Spinal cord (tissue), 9 donors: ENCODE measurements at regions not wholly inside any gene's neighbourhood (a gene's known extent, or its start where the extent isn't known, plus 50 kb on each side); places are given as distances from the start of the nearest gene placed in this dataset.

Experiments
- DNase-seq, 6 donors: peaks; one replicate each; pipeline versions ENCODE4 v3.0.0 to v3.0.0-alpha.2; 2013 to 2015; ENCODE audit warnings: low spot score in 6 of 6, low read depth in 4 of 6
- H3K27ac ChIP-seq: one replicate; pipeline ENCODE4 v1.5.1; 2013; ENCODE audit warnings: low read depth, low read length, control low read depth
- H3K27me3 ChIP-seq: one replicate; pipeline ENCODE4 v1.6.1; 2013; ENCODE audit warnings: low read length; ENCODE audit not compliant: control insufficient read depth, insufficient read depth
- H3K36me3 ChIP-seq: one replicate; pipeline ENCODE4 v1.6.1; 2013; ENCODE audit warnings: low read length; ENCODE audit not compliant: control insufficient read depth, insufficient read depth
- H3K4me1 ChIP-seq: one replicate; pipeline ENCODE4 v1.6.1; 2013; ENCODE audit warnings: low read length; ENCODE audit not compliant: control insufficient read depth, insufficient read depth
- H3K4me3 ChIP-seq: one replicate; pipeline ENCODE4 v1.5.1; 2013; ENCODE audit warnings: low read depth, low read length, control low read depth
- H3K9me3 ChIP-seq: one replicate; pipeline ENCODE4 v1.6.1; 2013; ENCODE audit warnings: low read length; ENCODE audit not compliant: control insufficient read depth, insufficient read depth
- WGBS: methylation state at CpG from one replicate; pipeline ENCODE4 v1.1.5; 2013; ENCODE audit warnings: missing lambda C conversion rate; ENCODE audit not compliant: insufficient coverage; 5-methylcytosine and 5-hydroxymethylcytosine counted together
- donor health status: healthy.

DNA sequence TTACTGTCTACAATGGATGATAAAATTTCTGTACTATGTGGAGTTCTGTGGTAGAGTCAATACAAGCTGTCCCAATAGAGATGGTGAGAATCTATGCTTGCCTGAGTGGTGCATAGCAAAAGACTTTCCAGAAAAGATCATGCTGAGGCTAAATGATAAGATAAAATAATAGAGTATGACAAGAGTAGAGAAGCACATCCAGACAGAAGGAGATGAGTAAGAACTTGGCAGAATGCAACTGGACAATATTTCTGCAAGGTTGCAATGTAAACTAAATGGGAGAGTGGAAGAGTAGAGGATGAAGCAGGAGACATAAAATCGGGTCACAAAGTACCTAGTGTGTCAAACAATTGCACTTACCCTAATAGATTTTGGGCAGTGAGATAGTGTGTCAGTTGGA is 347.6 kb downstream of the MDFIC start:
- no peak for DNase-seq
- Histone ChIP-seq H3K27me3 (no peaks in the 10 kb centered on the region), H3K36me3 (no peaks in the 10 kb centered on the region), H3K27ac (no peak overlapping the region), H3K4me3 (no peak overlapping the region), H3K9me3 (no peaks in the 10 kb centered on the region), H3K4me1 (no peaks in the 10 kb centered on the region)
- no CpG with 5 or more reads among the region's 1 CpG for WGBS

DNA sequence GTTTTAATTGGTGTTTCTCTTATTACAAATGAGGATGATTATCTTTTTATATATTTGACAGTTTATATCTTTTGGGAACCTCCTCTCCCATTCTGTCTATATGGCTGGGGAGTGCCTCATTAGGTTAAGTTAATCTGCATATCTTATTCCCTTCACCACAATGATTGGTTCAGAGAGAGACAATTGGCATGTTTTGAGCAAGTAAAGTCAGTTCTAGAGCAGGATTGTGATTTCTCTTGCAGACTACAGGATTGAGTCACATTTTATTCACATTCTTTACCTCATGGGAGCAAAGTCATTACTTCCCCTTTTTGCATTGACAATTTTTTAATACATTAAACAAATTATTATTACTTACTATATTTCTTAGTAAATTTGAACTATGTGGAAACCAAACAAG is 345.6 kb downstream of the MDFIC start:
- no peaks in the 10 kb centered on the region for H3K9me3 ChIP-seq
- H3K36me3 ChIP-seq: no peaks in the 10 kb centered on the region
- no peaks in the 10 kb centered on the region for H3K27me3 ChIP-seq
- H3K4me3 ChIP-seq: no peak overlapping the region
- no peak overlapping the region for H3K27ac ChIP-seq
- DNase-seq: no peak
- H3K4me1 ChIP-seq: no peaks in the 10 kb centered on the region

DNA sequence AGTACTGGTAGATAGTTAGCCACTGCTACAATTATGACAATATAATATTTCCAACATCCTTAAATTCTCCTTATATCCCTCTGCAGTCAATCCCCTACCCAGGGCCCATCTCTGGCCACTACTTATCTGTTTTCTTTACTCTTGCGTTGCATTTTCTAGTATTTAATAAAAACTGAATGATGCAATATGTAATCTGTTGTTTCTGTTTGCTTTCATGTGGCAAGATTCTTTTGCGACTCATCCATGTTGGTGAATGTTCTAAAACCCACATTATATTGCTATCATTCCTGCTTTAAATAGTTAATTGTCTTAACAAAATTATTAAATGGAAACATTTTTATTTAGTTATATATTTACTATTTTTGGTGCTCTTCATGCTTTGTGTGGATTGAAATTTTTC is 338.5 kb downstream of the MDFIC start:
- no peak overlapping the region for H3K27ac ChIP-seq
- H3K27me3 ChIP-seq: no peaks in the 10 kb centered on the region
- H3K4me3 ChIP-seq: no peak overlapping the region
- DNase-seq: no peak
- no peaks in the 10 kb centered on the region for H3K36me3 ChIP-seq
- WGBS: no CpG with 5 or more reads among the region's 2 CpGs
- H3K9me3 ChIP-seq: no peaks in the 10 kb centered on the region
- no peaks in the 10 kb centered on the region for H3K4me1 ChIP-seq

DNA sequence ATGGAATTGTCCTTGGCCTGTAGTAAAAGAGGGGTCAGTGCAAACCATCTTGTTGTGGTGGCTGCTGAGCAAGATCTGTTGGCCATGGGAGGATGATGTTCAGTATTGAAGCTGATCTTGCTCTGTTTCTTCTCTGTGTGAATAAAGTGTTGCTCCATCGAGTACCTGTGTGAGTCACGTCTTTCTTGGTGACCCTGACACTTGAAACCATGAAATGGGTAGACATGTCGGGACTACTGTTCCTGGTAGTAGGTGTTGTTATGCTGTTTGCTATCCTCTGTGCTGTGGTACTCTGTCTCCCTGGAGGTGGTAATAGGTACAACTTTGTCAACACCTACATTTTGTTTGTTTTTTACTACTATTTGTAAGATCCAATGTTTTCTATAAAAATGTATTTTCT is 330.6 kb downstream of the MDFIC start:
- H3K27ac ChIP-seq: no peak overlapping the region
- H3K27me3 ChIP-seq: no peaks in the 10 kb centered on the region
- no peaks in the 10 kb centered on the region for H3K4me1 ChIP-seq
- WGBS: 75% methylated on average over 2 of the region's 3 CpGs
- DNase-seq: no peak
- no peaks in the 10 kb centered on the region for H3K9me3 ChIP-seq
- H3K4me3 ChIP-seq: no peak overlapping the region
- H3K36me3 ChIP-seq: no peaks in the 10 kb centered on the region

DNA sequence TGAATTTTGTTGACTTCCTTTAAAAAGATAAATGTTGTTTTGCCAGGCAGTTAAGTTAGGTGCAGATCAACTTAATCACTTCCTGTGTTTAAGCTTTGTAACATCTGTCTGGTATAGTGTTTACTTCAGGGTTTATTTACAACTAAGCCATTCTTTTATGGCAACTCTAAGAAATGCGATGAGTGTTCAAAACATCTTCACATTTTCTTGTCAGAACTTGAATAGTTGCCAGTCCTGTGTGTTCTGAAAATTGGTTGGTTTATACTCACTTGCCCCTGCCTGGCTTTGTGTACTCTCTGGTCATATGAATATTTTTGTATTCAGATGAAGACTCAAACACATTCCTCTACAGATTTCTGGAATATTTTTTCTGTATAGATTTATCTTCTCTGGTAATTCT is 327.2 kb downstream of the MDFIC start:
- no peak overlapping the region for H3K4me3 ChIP-seq
- no peaks in the 10 kb centered on the region for H3K36me3 ChIP-seq
- no peak for DNase-seq
- H3K9me3 ChIP-seq: peaks cover 2% of the 10 kb centered on the region
- WGBS: no CpG with 5 or more reads among the region's 1 CpG
- H3K4me1 ChIP-seq: no peaks in the 10 kb centered on the region
- no peak overlapping the region for H3K27ac ChIP-seq
- no peaks in the 10 kb centered on the region for H3K27me3 ChIP-seq

DNA sequence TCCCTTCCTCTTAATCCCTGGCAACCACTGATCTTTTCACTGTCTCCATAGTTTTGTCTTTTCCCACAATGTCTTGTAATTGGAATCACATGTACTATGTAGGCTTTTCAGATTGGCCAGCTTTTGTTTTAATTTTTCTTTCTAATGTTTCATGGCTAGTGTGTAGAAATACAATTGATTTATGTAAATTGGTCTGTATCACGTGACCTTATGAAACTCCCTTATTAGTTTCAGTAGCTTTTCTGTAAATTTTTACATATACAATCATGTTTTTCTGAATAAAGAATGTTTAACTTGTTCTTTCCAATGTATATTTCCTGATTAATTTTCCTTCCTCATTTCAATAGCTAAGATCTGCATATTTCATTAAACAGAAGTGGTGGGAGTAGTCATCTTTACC is 319.3 kb downstream of the MDFIC start:
- DNase-seq: no peak
- H3K27ac ChIP-seq: no peak overlapping the region
- H3K4me3 ChIP-seq: no peak overlapping the region
- H3K4me1 ChIP-seq: no peaks in the 10 kb centered on the region
- no peaks in the 10 kb centered on the region for H3K36me3 ChIP-seq
- no CpG with 5 or more reads among the region's 1 CpG for WGBS
- peaks cover 2% of the 10 kb centered on the region for H3K9me3 ChIP-seq
- H3K27me3 ChIP-seq: no peaks in the 10 kb centered on the region

DNA sequence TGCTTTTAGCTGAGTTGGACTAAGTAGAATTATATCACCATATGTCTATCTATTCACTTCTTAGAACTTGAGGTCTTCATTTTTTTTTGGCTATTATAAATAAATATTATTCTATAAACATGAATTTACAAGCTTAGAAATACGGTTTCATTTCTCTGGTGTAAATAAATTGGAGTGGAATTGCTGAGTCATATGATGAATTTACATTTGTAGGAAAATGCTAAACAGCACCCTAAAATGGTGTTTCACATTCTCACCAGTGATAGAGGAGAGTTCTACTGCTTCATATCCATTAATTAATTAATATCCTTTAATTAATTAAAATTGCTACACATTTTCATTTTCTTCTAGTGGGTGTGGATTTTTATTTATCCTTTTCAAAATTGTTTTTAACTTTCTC is 318.3 kb downstream of the MDFIC start:
- WGBS: no CpG with 5 or more reads among the region's 1 CpG
- peaks cover 2% of the 10 kb centered on the region for H3K9me3 ChIP-seq
- H3K4me3 ChIP-seq: no peak overlapping the region
- H3K27me3 ChIP-seq: no peaks in the 10 kb centered on the region
- no peak for DNase-seq
- no peaks in the 10 kb centered on the region for H3K4me1 ChIP-seq
- no peak overlapping the region for H3K27ac ChIP-seq
- no peaks in the 10 kb centered on the region for H3K36me3 ChIP-seq

DNA sequence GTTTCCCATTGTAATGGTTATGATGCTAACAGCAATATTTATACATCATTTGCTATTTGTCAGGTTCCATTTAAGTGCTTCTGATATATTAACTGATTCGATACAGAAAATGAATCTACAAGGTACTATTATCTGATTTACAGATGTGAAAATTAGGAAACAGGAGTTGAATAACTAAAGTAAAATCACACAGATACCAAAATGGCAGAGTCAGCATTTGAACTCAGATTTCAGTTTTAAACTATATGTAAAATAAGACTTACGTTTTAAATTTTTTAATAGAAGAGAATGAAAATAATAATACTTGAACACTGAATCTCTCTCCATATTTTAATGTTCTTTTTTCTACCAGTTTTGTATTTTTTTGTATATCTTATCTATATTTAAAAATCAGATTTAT is 313.2 kb downstream of the MDFIC start:
- WGBS: no CpG with 5 or more reads among the region's 2 CpGs
- Histone ChIP-seq H3K27me3 (no peaks in the 10 kb centered on the region), H3K9me3 (no peaks in the 10 kb centered on the region), H3K27ac (no peak overlapping the region), H3K36me3 (no peaks in the 10 kb centered on the region), H3K4me3 (no peak overlapping the region), H3K4me1 (no peaks in the 10 kb centered on the region)
- no peak for DNase-seq

DNA sequence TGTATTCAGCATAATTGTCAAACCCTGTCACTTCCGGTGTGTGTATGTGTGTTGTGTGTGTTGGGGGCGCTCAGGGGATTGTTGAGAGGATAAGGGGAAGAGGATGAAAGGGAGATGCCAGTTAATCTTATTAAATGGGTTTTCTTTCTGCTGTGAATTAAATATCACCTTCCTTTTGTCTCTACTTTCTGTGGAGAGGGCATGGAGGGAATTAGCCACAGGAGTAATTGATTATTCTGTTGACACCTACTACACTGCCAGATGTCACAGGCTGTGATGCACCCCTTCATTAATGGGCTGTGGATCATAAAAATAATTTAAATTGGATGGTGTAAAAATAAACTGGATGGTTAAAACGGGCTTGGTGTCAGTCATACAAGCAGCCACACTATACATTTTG is 311.9 kb downstream of the MDFIC start:
- Histone ChIP-seq H3K9me3 (no peaks in the 10 kb centered on the region), H3K4me3 (no peak overlapping the region), H3K4me1 (no peaks in the 10 kb centered on the region), H3K27ac (no peak overlapping the region), H3K36me3 (no peaks in the 10 kb centered on the region), H3K27me3 (no peaks in the 10 kb centered on the region)
- WGBS: no CpG with 5 or more reads among the region's 3 CpGs
- no peak for DNase-seq

DNA sequence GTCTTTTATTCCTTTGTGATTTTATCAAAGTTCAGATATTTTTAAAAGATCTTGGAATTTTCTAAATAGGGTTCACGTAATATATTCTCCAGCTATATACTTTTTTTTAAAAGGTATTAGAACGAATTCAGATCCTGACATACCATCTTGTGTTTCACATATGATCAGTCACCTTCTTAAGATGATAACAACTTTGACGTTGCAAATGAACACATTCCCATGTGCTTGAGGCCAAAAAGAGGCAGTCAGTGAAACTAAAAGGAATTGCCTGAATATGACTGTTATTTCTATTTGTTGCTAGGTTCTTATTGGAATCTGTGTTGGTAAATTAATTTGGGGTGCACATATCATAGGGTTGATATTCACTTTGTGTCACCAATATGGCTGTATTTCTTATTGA is 310.1 kb downstream of the MDFIC start:
- Histone ChIP-seq H3K27ac (no peak overlapping the region), H3K4me1 (no peaks in the 10 kb centered on the region), H3K36me3 (no peaks in the 10 kb centered on the region), H3K9me3 (no peaks in the 10 kb centered on the region), H3K4me3 (no peak overlapping the region), H3K27me3 (no peaks in the 10 kb centered on the region)
- no peak for DNase-seq
- no CpG with 5 or more reads among the region's 3 CpGs for WGBS
